B cell (primary cell): ENCODE measurements at regions not wholly inside any gene's neighbourhood (a gene's known extent, or its start where the extent isn't known, plus 50 kb on each side); places are given as distances from the start of the nearest gene placed in this dataset.

ENCODE experiments used
- ATAC-seq: fragments of 200-7000 bp; cut with Tn5 transposase; one replicate; pipeline ENCODE4 v1.10.0; 2021; ENCODE audit warnings: low read depth, mild to moderate bottlenecking, moderate number of reproducible peaks, moderate library complexity
- CTCF ChIA-PET: fragments of 350-600 bp; sonication (Branson Sonifier 250); formaldehyde crosslinking; loops from one replicate; lab custom pipeline; 2021; ENCODE audit warnings: antibody characterized with exemption, inconsistent platforms; lab: Charles Lee
- POLR2A ChIA-PET: fragments of 350-600 bp; sonication (Branson Sonifier 250); formaldehyde crosslinking; loops from one replicate; lab custom pipeline; 2021; ENCODE audit warnings: antibody characterized with exemption; lab: Charles Lee
- DNase-seq: peaks from one replicate; pipeline ENCODE4 v3.0.0; 2013
- H2AFZ ChIP-seq: 2 replicates; pipeline ENCODE4 v1.6.1; 2012; ENCODE audit warnings: mild to moderate bottlenecking, low read depth, low read length; ENCODE audit not compliant: insufficient read depth, poor library complexity, severe bottlenecking
- H3K27ac ChIP-seq, 2 donors: 1 replicate in 1 of 2; 2 replicates in 1 of 2; pipeline ENCODE4 v1.5.1; 2012 to 2013; ENCODE audit warnings: low read length in 2 of 2, mild to moderate bottlenecking in 2 of 2, moderate library complexity in 1 of 2
- H3K27me3 ChIP-seq, 4 experiments: fragments of 200-600 bp in 1 of 4; sonication (generic) in 1 of 4; replicated peaks in 1 of 4; 1 replicate in 2 of 4; 2 replicates in 2 of 4; pipeline versions ENCODE4 v1.6.1 to v1.7.0; 2013 to 2016; ENCODE audit warnings: low read length in 3 of 4, mild to moderate bottlenecking in 2 of 4, mixed read lengths in 1 of 4, moderate library complexity in 1 of 4; ENCODE audit not compliant: insufficient read depth in 4 of 4, control insufficient read depth in 3 of 4; ENCODE audit errors: control extremely low read depth in 1 of 4
- H3K36me3 ChIP-seq, 2 experiments: replicated peaks in 1 of 2; 1 replicate in 1 of 2; 2 replicates in 1 of 2; pipeline versions ENCODE4 v1.6.1 to v1.7.1; 2013; ENCODE audit warnings: low read length in 1 of 2; ENCODE audit not compliant: insufficient read depth in 2 of 2, control insufficient read depth in 1 of 2; ENCODE audit errors: control extremely low read depth in 1 of 2, extremely low read depth in 1 of 2
- H3K4me1 ChIP-seq, 2 donors: fragments of 200-600 bp in 1 of 2; sonication (generic) in 1 of 2; 1 replicate in 1 of 2; 2 replicates in 1 of 2; pipeline versions ENCODE4 v1.5.1 to v1.6.1; 2013 to 2017; ENCODE audit warnings: low read length in 2 of 2; ENCODE audit not compliant: control insufficient read depth in 2 of 2, insufficient read depth in 2 of 2
- H3K4me2 ChIP-seq: replicated peaks from 2 replicates; pipeline ENCODE3; 2012; ENCODE audit warnings: mild to moderate bottlenecking, low read depth, low read length; ENCODE audit not compliant: poor library complexity, severe bottlenecking
- H3K4me3 ChIP-seq, 5 experiments: fragments of 200-600 bp in 1 of 5; sonication (generic) in 1 of 5; 1 replicate in 3 of 5; 2 replicates in 2 of 5; pipeline versions ENCODE4 v1.5.1 to v1.7.0; 2011 to 2016; ENCODE audit warnings: low read length in 4 of 5, mild to moderate bottlenecking in 4 of 5, low read depth in 2 of 5, control low read depth in 1 of 5, moderate library complexity in 1 of 5; ENCODE audit not compliant: insufficient read depth in 1 of 5; ENCODE audit errors: control extremely low read depth in 1 of 5, extremely low read depth in 1 of 5
- H3K79me2 ChIP-seq: fragments of 200-600 bp; sonication (generic); one replicate; pipeline ENCODE4 v1.6.0; 2016; ENCODE audit warnings: low read length; ENCODE audit not compliant: control insufficient read depth, insufficient read depth
- H3K9ac ChIP-seq: fragments of 200-600 bp; sonication (generic); 2 replicates; pipeline ENCODE4 v1.6.1; 2017; ENCODE audit warnings: mild to moderate bottlenecking, low read length, moderate library complexity
- H3K9me3 ChIP-seq, 3 donors: one replicate each; pipeline versions ENCODE4 v1.6.1 to v1.7.1; 2013; ENCODE audit warnings: low read length in 2 of 3; ENCODE audit not compliant: control insufficient read depth in 2 of 3, insufficient read depth in 1 of 3; ENCODE audit errors: control extremely low read depth in 1 of 3
- H4K20me1 ChIP-seq: 2 replicates; pipeline ENCODE4 v1.6.0; 2012; ENCODE audit warnings: mild to moderate bottlenecking, low read length; ENCODE audit not compliant: insufficient read depth, control insufficient read depth, poor library complexity, severe bottlenecking
- H3K27ac Mint-ChIP-seq: one replicate; pipeline ENCODE4 v1.8.0; 2021; ENCODE audit warnings: mixed read lengths
- H3K27me3 Mint-ChIP-seq: one replicate; pipeline ENCODE4 v1.8.0; 2021; ENCODE audit warnings: mixed read lengths
- H3K4me1 Mint-ChIP-seq: one replicate; pipeline ENCODE4 v1.8.0; 2021; ENCODE audit warnings: mixed read lengths
- H3K4me3 Mint-ChIP-seq: one replicate; pipeline ENCODE4 v1.8.0; 2021; ENCODE audit warnings: mixed read lengths
- H3K9me3 Mint-ChIP-seq: one replicate; pipeline ENCODE4 v1.8.0; 2022; ENCODE audit warnings: mixed read lengths; ENCODE audit not compliant: insufficient read depth
- EZH2 ChIP-seq: IDR thresholded peaks from 2 replicates; pipeline ENCODE4 v1.6.1; 2012; ENCODE audit warnings: borderline replicate concordance, low read depth, mild to moderate bottlenecking, moderate library complexity, low read length; ENCODE audit not compliant: insufficient read depth, poor library complexity, severe bottlenecking
- WGBS: methylation state at CpG from one replicate; pipeline ENCODE4 v1.1.5; 2013; ENCODE audit warnings: missing lambda C conversion rate; ENCODE audit not compliant: insufficient coverage; 5-methylcytosine and 5-hydroxymethylcytosine counted together
- intact Hi-C: fragments of 100-400 bp; cut with micrococcal nuclease; formaldehyde crosslinking; loops from one replicate; pipeline ENCODE4 v1.10.0; 2022
- TF ChIP-seq, protein P1 (sequence below): fragments of 200-600 bp; IDR thresholded peaks from one replicate; pipeline ENCODE4 v1.8.0; 2022; ENCODE audit warnings: antibody characterized with exemption, mild to moderate bottlenecking

DNA sequence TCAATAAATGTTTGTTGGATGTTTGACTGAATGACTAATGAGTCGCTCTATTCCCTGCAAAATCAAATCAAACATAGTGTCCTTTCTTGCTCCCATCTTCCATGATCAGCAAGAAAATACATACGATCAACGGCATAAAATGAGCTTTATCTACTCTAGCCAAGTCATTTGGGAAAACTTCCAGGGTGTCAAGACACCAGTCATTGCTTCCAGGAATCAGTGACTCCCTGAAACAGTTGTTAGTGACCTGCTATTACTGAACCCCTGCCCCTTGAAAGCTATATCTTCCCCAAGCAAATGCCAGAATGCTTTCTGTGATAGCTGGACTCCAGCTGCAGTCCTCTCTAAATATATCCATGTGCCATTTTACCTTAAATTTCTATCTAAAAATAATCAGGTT is 169.5 kb upstream of the SSTR1 start:
- no peak for ATAC-seq
- Histone ChIP-seq H3K27me3 (no peaks in the 10 kb centered on the region), H3K4me1 (no peaks in the 10 kb centered on the region), H3K79me2 (no peaks in the 10 kb centered on the region), H3K9me3 (no peaks in the 10 kb centered on the region), H3K4me2 (no peak overlapping the region), H3K27ac (no peak overlapping the region), H4K20me1 (no peaks in the 10 kb centered on the region), H3K9ac (no peak overlapping the region), H2AFZ (no peak overlapping the region), H3K4me3 (no peak overlapping the region), H3K36me3 (no peaks in the 10 kb centered on the region)
- intact Hi-C loops, result no loop called here
- WGBS, result 85% methylated on average over 2 of the region's 3 CpGs
- TF ChIP-seq, protein P1, sequence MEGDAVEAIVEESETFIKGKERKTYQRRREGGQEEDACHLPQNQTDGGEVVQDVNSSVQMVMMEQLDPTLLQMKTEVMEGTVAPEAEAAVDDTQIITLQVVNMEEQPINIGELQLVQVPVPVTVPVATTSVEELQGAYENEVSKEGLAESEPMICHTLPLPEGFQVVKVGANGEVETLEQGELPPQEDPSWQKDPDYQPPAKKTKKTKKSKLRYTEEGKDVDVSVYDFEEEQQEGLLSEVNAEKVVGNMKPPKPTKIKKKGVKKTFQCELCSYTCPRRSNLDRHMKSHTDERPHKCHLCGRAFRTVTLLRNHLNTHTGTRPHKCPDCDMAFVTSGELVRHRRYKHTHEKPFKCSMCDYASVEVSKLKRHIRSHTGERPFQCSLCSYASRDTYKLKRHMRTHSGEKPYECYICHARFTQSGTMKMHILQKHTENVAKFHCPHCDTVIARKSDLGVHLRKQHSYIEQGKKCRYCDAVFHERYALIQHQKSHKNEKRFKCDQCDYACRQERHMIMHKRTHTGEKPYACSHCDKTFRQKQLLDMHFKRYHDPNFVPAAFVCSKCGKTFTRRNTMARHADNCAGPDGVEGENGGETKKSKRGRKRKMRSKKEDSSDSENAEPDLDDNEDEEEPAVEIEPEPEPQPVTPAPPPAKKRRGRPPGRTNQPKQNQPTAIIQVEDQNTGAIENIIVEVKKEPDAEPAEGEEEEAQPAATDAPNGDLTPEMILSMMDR, result no peak
- TF ChIP-seq EZH2, result no peak
- DNase-seq, result no peak
- no peaks in the 10 kb centered on the region for H3K27me3 Mint-ChIP-seq
- peaks cover 1% of the 10 kb centered on the region for H3K9me3 Mint-ChIP-seq
- no peak overlapping the region for H3K4me3 Mint-ChIP-seq
- H3K27ac Mint-ChIP-seq, result no peak overlapping the region
- no peaks in the 10 kb centered on the region for H3K4me1 Mint-ChIP-seq
- ChIA-PET POLR2A (no interaction called here), CTCF (no interaction called here)

- WGBS, result 79% methylated on average over 5 of the region's 5 CpGs
- H3K27me3 ChIP-seq, result no peaks in the 10 kb centered on the region
- no peak overlapping the region for H3K4me2 ChIP-seq
- no peak overlapping the region for H3K9ac ChIP-seq
- DNase-seq, result no peak
- peaks cover 1% of the 10 kb centered on the region for H3K9me3 Mint-ChIP-seq
- no peaks in the 10 kb centered on the region for H3K36me3 ChIP-seq
- TF ChIP-seq, protein P1, result no peak
- no peak for TF ChIP-seq EZH2
- no peaks in the 10 kb centered on the region for H3K27me3 Mint-ChIP-seq
- H3K4me1 ChIP-seq, result no peaks in the 10 kb centered on the region
- H3K27ac ChIP-seq, result no peak overlapping the region
- H3K9me3 ChIP-seq, result no peaks in the 10 kb centered on the region
- ATAC-seq, result no peak
- POLR2A ChIA-PET, result no interaction called here
- no peak overlapping the region for H2AFZ ChIP-seq
- no peak overlapping the region for H3K27ac Mint-ChIP-seq
- H3K4me3 ChIP-seq, result no peak overlapping the region
- no peaks in the 10 kb centered on the region for H3K79me2 ChIP-seq
- no peak overlapping the region for H3K4me3 Mint-ChIP-seq
- CTCF ChIA-PET, result no interaction called here
- intact Hi-C loops, result no loop called here
- no peaks in the 10 kb centered on the region for H4K20me1 ChIP-seq
- no peaks in the 10 kb centered on the region for H3K4me1 Mint-ChIP-seq
These were observed 168.7 kb upstream of the SSTR1 start for GRCh38 chr14:38038986-38039385.
